GM19455 (cell line): ENCODE measurements at regions not wholly inside any gene's neighbourhood (a gene's known extent, or its start where the extent isn't known, plus 50 kb on each side); places are given as distances from the start of the nearest gene placed in this dataset.

Experiments used
- ATAC-seq: cut with Tn5 transposase; IDR thresholded peaks from one replicate; pipeline ENCODE4 v1.9.1; 2021; ENCODE audit not compliant: unreplicated experiment

DNA sequence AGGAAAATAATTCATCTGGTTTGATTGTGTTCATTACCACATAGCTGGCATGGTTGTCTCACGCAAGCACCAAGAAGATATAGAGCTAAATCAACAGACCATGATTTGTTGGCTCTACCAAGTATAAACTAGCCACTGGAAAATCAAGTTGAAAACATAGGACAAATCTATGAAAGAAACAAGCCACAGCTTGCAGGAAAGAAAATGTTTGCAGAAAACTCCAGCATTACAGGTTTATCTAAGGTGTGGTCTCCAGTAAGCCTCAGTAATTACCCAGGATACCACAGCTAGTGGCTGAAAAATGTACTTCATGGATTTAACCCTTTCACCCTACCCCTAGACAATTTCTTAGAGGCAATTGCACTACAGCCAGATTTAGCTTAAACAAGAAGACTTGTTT is 340.6 kb downstream of the SOX2 start:
- no peak for ATAC-seq

DNA sequence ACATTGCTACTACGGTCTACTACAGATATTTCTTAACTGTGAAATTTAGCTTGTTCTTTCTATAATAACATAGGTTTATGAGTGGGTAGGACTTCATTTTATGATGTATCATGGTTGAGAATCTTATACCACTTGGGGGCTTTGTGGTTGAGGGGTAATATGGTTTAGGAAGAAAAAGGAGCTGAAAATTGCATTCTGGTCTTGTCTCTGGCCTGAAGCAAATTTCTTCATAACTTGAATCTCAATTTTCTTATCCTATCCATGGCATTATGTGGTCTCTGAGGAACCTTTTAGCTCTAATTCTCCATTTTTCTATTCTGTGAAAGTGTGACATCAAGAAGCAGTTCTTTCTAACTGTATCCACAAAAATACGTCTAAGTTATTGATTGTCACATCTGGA is 341.0 kb downstream of the SOX2 start:
- no peak for ATAC-seq

DNA sequence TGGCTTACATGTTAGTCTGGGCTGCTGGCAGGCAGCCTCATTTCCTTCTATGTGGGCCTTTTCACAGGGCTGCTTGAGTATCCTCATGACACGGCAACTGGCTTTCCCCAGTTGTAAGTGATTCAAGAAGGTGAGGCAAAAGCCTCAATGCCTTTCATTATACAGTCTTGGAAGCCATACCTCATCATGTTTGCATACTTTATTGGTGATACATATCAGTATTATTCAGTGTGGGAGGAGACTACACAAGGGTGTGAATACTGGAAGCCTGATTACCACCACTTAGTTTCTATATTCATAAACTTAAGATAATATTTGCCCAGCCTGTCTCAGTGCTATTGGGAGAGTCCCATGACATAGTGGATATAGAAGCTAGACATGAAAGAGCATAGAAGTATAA is 346.8 kb downstream of the SOX2 start:
- ATAC-seq = no peak

DNA sequence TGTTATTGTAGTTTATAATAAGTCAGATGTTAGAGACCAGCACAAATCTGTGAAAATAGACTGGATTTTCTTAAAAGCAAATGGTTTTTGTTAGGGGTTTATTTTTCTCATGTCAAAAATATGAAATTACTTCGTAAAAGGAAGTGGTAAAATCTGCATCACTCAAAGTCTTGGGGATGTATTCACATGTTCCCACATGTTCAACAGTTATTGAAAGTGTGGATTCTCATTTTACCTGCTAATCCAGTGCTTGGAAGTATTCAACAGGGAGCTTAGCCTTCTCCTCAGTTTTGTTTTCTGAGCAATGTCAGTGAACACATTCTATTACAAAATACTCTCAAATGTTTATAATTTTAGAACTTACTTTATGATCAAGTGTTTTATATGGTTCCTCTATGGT is 352.0 kb downstream of the SOX2 start:
- ATAC-seq = no peak

DNA sequence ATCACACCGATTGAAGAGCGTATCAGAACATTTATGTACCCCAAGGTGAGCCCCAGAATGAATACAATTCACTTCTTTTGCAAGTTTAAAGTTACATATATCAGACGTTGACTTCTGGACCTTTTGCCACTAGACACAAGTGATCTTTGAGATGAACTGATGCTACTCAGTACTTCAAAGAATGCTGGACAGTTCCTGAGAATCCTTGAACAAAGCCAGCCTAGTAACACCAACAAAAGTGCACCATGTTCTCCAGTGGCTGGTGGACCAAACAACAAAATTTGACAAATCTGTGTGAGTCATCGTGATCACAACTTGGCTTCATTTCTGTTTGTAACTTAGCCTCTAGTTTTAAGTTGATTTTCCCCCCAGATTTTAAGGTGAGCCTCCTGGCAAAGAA is 355.7 kb downstream of the SOX2 start:
- no peak for ATAC-seq

DNA sequence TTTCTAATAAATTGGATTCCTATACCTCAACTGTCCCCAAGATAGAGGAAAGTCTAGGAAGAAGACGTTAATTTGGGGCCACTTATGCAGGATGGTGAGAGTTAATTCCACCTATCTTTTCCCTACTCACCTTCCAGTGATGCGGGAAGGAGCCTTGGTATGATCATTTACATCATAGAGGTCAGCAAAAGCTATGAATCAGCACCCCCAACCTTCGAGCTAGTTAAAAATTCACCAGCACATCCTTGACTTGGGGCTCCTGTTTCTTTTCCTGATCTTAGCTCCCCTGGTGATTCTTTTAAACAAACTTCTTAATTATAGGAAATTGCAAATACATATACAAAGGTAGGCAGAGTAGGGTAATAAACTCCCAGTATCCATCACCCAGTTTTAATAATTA is 366.6 kb downstream of the SOX2 start:
- no peak for ATAC-seq

DNA sequence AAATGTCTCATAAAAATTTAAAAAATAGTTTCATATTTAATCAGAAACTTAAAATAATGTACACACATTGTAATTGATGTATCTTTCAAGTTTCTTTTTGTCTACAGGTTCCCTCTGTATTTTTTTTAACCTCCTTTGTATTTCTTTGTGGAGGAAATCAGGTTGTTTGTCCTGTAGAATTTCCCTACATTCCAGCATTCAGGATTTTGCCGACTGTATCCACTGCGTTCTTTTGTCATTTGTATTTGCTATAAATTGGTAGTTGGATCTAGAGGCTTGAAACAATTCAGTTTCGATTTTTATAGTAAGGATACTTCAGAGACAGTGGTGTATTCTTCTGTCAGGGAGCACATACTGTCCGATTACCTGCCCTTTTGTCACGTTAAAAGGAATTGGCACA is 367.2 kb downstream of the SOX2 start:
- ATAC-seq = no peak

DNA sequence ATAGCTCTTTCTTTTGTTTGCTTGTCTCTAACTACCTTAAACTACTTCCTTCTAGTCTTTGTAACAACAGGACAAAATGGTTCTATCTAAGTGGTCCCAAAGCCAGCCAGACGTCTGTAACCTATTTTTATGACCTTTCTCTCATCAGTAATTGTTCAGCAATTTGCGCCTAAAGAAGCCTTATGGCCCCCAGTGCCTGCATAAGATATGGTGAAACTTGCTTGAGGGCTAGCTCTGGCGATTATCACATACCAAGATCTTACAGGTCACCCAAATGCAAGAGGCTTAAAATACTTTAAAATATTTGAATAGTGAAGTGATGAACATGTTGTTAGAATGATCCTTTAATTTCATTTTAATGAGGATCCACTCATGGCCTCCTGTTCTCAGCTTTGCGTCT is 369.4 kb downstream of the SOX2 start:
- no peak for ATAC-seq

DNA sequence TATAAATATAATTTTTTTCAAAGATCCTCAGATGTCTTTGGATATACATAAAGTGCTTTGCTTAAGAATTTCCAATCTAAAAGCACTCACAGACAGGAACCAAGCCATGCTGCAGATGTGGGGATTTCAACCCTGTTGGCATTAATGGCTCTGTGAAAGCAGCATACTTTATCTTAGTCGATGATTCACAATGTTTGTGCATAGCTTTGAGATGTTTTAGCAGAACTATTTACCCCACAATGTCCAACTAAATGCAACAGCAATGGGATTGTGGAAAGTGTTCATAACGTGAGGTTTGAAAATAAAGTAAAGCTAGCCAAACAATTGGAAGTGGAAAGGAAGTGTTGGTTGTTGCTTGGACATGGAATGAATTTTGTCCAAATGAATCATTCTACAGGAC is 371.4 kb downstream of the SOX2 start:
- ATAC-seq = no peak

DNA sequence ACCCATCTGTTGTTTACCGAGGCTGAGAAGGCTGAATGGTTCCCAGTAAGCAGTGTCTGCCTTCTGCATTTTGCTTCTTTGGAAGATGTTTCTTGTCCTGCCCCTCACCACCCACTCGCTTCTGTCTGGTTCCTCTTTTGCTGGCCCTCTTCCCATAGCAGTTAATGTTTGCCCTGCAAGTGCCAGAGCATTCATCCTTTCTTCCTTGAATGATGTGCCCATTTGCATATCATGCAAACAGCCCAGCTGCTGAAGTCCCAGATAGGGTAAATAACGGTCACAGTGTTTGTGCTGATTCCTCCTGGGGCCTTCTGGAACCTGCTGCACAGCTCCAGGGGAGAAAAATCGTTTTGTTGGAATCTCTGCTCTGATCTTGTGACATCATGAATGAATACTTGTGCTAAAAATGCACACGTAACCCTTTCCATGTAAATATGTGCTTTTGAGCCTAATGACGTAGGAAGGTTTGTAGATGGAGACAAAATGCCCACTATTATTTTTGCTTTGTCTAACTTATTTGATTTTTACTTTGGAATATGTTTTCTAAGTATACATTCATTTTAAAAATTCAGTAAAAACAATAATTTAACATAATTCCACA is 381.0 kb downstream of the SOX2 start:
- no peak for ATAC-seq

DNA sequence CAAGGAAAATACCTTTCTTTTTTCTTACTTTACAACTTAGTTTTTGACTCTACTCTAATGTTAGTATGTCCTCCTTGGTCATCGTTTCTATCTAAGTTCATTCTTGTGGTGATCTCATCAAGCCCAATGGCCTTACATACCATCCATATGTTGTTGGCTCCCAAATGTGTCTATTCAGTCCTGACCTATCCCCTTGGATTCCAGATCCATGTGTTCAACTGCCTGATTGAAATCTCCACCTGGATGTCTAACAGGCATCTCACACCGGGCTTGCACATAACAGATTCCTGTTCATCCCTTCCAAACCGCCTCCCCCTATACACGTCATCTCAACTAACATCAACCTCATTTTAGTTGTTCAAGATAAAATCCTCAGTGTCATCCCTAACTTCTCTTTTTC is 382.6 kb downstream of the SOX2 start:
- ATAC-seq = no peak

DNA sequence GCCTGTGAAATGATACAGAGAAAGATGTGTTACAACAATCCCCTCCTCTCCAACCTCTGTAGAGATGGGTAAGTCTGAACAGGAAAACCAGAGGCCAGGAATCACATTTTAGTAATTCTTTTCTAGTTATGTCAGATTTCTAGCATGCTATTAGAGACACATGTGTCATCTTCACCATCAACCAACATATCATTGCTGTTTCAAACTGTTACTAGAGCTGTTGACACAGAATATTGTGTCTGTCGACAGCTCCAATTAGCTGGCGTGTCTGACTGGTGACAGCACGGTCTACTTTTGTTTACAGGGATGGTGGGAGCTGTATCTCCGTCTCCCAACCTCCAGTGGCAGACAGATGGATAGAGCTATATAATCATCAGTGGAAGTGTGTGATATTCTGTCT is 393.2 kb downstream of the SOX2 start:
- ATAC-seq = no peak

DNA sequence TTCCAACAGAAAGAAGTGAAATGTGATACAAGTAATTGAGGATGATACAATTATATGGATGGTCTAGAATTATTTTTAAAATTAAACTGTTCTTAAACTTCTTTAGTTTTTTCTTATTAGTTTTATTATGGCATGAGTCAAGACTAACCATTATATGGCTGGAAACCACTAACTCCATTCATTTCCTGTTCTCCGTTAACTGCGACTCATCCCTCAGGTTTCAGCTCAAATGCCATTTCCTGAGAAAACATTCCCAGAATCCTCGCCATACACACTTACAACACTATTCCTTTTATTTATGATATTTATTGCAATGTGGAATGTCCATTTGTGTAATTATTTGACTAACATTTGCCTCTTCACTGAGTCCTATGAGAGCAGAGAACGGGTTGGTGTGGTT is 394.1 kb downstream of the SOX2 start:
- no peak for ATAC-seq

DNA sequence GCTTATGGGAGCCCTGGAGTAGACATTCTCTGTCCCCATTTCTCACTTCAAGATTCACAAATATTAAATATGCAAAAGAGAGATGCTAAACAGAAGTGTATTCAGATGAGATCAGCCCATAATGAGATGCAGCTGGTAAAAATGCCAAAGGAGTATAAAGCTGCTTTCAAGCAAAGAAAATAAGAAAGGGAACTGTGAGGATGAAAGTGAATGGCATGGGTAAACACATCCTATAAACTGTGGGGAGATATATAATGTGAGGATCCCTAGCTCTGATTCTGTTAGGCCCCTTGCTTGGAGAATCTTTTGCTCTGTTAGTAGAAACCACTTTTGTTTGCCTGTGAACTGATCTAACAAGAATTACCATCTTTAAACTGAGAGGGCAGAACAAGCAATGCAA is 396.6 kb downstream of the SOX2 start:
- ATAC-seq = no peak

DNA sequence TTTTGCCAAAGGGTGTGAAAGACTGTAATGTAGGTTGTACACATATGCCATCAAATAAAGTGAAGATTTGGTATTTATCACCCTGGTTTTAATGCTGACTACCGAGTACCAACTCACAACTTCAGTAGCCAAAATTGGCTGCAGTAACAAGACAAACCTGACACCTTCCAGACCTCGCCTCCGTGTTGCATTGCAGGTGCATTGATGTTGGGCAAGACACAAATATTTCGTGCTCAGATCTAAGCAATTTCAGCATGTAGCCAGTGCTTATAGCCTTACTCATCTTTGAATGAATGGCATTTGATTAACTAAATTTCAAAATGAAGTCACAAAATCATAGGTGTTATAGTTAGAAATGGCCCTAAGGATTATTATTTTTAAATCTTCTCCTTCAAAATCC is 400.2 kb downstream of the SOX2 start:
- no peak for ATAC-seq

DNA sequence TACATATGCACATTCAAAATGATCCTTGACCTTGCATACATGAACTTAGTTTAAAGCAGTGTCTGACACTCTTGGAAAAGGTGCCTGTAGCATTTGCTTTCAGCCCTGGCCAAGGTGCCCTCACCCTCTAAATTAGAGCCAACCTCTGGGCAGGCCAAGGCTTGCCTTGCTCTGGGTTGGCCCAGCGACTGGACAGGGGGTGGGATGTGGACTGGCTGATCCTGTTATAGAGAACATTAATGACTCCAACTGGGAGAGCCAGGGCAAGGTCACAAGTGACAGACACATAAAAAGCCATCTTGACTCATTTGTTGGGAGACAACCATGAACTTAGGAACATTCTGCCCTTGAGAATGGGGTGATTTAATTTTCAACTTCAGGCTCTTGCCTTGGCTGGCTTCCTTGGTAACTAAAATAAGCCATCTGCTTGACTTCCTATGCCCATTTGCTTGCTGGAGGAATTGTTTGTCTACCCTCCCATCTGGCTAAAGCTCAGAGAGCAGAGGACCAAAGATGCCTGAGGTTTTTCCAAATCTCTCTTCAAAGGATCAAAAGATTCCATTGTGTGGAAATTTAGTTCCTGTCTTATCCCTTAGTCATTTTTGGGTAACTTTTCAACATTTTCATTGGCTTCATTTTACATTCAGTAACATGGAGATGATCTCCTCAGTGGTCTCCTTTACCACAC is 403.7 kb downstream of the SOX2 start:
- no peak for ATAC-seq

DNA sequence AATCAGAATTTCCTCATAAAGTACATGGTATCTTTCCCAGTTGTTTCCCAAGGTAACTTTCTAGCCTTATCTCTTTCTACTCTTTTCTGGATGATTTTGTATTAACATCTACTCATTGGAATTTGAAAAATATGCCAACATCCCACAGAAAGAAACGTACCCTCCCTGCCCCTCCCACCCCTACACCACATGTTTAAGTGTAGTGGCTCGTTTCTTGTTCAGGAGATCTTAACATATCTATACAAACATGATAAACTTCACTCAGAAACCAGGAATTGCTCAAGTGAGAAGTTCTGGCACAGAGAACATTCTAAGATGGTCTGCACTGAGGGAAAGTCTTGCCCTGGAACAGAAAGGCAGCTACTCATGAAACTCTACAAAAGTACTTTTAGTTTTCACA is 404.7 kb downstream of the SOX2 start:
- no peak for ATAC-seq

DNA sequence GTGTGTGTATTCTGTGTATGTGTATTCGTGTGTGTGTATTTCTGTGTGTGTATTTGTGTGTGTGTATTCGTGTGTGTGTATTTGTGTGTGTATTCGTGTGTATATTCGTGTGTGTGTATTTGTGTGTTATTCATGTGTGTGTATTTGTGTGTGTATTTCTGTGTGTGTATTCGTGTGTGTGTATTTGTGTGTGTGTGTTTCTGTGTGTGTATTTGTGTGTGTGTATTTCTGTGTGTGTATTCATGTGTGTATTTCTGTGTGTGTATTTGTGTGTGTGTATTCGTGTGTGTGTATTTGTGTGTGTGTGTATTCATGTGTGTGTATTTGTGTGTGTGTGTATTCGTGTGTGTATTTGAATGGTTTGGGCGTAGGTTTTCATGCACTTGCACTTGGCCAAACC is 405.4 kb downstream of the SOX2 start:
- no peak for ATAC-seq

DNA sequence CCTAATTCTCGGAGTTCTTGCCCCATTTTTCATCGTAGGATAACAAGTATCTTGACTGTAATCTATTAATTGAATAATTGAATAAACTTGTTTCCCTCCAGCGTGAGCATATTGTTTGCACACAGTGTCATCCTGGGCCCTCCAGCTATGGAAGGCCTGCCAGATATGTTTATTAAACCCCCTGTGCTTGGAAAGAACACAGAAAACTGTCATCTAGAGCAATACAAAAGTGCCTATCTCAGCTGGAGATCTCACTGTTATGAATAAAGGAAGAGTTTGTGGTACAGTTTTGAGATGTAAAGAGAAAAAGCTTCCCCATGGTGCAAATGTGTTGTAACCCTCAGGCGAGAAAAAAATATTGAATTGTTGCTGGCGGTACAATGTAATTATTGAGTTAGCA is 405.9 kb downstream of the SOX2 start:
- no peak for ATAC-seq

DNA sequence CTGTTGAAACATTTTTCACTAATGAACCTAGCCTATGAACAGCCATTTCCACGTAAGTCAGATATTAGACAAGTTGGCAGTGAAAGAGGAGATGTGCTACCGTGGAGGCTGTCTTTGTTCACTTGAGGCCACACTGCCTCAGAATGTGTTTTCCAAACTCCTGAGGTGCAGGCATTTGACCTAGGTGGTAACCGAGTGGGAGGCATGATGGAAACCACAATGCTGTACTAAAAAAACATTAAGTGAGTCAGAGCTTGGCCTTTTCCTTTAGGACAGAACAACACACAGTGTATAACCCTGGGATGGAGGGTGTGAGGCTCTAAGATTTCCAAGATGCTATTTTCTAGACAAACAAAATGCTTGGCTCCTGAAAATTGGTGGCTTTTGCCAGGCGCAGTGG is 406.3 kb downstream of the SOX2 start:
- ATAC-seq = no peak

DNA sequence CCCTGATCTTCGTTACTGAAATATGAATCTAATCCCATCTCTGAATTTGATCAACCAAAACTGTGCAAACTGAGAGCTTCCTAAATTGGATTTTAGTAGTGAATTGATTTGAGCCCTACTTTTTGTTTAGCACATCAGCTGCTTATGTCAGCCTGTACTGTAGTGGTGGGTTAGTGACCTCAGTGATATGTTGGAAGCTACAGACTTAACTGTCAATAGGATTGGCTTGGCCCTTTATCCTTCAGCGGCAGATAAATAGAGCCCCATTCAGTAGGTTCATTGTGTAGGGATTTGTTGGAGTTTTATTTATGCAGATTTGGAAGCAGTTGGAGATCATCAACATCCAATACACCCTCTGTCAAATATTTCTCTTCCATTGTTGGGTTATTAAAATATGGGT is 409.7 kb downstream of the SOX2 start:
- no peak for ATAC-seq

DNA sequence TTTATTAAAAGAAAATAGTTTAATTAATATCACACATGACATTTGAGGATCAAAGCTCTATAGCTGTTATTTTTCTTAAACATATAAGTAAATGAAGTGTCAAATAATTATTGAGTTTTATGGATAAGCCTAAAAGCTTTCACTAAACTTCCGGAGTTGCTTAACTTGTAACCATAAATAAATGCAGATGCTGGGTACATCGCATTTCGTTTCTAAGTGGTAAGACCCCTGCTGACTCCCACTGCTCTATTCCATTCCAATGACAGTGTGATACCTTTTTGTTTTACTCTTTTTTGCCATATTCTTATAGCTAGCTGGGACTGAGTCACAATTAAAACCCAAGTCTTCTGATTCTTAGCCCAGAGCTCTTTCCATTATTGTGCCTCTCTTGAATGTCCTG is 411.1 kb downstream of the SOX2 start:
- ATAC-seq = no peak

DNA sequence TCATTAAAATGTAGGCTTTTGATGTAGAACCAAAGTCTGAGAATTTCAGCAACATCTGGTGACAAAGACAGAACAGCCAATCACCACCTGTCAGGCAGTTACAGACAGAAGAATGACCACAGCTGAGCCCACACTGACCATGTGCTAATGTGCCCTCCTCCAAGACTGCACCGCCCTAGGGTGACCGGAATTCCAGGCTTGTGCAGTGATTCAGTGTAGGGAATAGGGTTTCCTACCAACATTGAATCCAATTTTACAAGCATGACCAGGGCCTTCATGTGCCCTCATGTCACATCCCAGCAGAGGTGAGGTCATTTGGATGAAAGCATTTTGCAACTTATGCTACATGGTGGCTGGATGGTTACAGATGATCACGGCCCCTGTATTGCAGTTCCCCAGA is 412.5 kb downstream of the SOX2 start:
- no peak for ATAC-seq
